CD4-positive, alpha-beta memory T cell (primary cell): ENCODE measurements at regions not wholly inside any gene's neighbourhood (a gene's known extent, or its start where the extent isn't known, plus 50 kb on each side); places are given as distances from the start of the nearest gene placed in this dataset.

Source experiments
- CTCF ChIA-PET: fragments of 350-600 bp; sonication (Branson Sonifier 250); formaldehyde crosslinking; loops from one replicate; lab custom pipeline; 2021; ENCODE audit warnings: inconsistent platforms; ENCODE audit not compliant: partially characterized antibody; lab: Charles Lee
- POLR2A ChIA-PET: fragments of 350-600 bp; sonication (Branson Sonifier 250); formaldehyde crosslinking; loops from one replicate; lab custom pipeline; 2021; ENCODE audit not compliant: partially characterized antibody; lab: Charles Lee
- DNase-seq, 5 donors: peaks; one replicate each; pipeline versions ENCODE4 v3.0.0 to v3.0.0-alpha.2; 2020 to 2022; ENCODE audit warnings: mixed read lengths in 1 of 5
- H3K27ac ChIP-seq: one replicate; pipeline ENCODE4 v1.7.0; 2013; ENCODE audit warnings: low read depth, low read length
- H3K27me3 ChIP-seq: 2 replicates; pipeline ENCODE4 v1.7.0; 2013; ENCODE audit warnings: mild to moderate bottlenecking, low read length, moderate library complexity; ENCODE audit not compliant: insufficient read depth
- H3K36me3 ChIP-seq: 2 replicates; pipeline ENCODE4 v1.7.0; 2013; ENCODE audit warnings: mild to moderate bottlenecking, low read length, moderate library complexity; ENCODE audit not compliant: insufficient read depth
- H3K4me1 ChIP-seq: 2 replicates; pipeline ENCODE4 v1.7.0; 2013; ENCODE audit warnings: mild to moderate bottlenecking, low read length, moderate library complexity; ENCODE audit not compliant: insufficient read depth
- H3K4me3 ChIP-seq, 2 donors: one replicate each; pipeline ENCODE4 v1.7.0; 2013; ENCODE audit warnings: low read length in 2 of 2, mild to moderate bottlenecking in 1 of 2
- H3K9me3 ChIP-seq, 2 donors: one replicate each; pipeline ENCODE4 v1.7.0; 2013; ENCODE audit warnings: low read length in 2 of 2, control low read depth in 1 of 2; ENCODE audit not compliant: control insufficient read depth in 1 of 2
- H3K27ac Mint-ChIP-seq, 7 donors: one replicate each; pipeline ENCODE4 v1.8.0; 2020 to 2021; ENCODE audit warnings: mixed read lengths in 7 of 7, mild to moderate bottlenecking in 6 of 7, inconsistent platforms in 3 of 7, moderate library complexity in 3 of 7
- H3K27me3 Mint-ChIP-seq, 2 donors: one replicate each; pipeline ENCODE4 v1.8.0; 2020 to 2021; ENCODE audit warnings: mixed read lengths in 2 of 2
- H3K36me3 Mint-ChIP-seq, 2 donors: one replicate each; pipeline ENCODE4 v1.8.0; 2020 to 2021; ENCODE audit warnings: mixed read lengths in 2 of 2, inconsistent platforms in 1 of 2, mild to moderate bottlenecking in 1 of 2
- H3K4me1 Mint-ChIP-seq, 4 donors: one replicate each; pipeline ENCODE4 v1.8.0; 2020 to 2021; ENCODE audit warnings: mixed read lengths in 4 of 4, mild to moderate bottlenecking in 1 of 4
- H3K4me3 Mint-ChIP-seq, 8 donors: one replicate each; pipeline ENCODE4 v1.8.0; 2020 to 2021; ENCODE audit warnings: mixed read lengths in 8 of 8, mild to moderate bottlenecking in 7 of 8, moderate library complexity in 6 of 8, inconsistent platforms in 3 of 8
- H3K9me3 Mint-ChIP-seq, 8 donors: one replicate each; pipeline ENCODE4 v1.8.0; 2020 to 2021; ENCODE audit warnings: mixed read lengths in 8 of 8, mild to moderate bottlenecking in 5 of 8, inconsistent platforms in 3 of 8, moderate library complexity in 1 of 8
- intact Hi-C: fragments of 100-400 bp; cut with micrococcal nuclease; formaldehyde crosslinking; loops from one replicate; pipeline ENCODE4 v1.15.1; 2023

- no peaks in the 10 kb centered on the region for H3K27me3 ChIP-seq
- Mint-ChIP-seq H3K27ac (no peak overlapping the region), H3K27me3 (peaks cover 4 to 9% of the 10 kb centered on the region in 2 donors), H3K4me3 (no peak overlapping the region), H3K9me3 (peaks cover 0 to 6% (median 2%) of the 10 kb centered on the region in 8 donors), H3K36me3 (no peaks in the 10 kb centered on the region), H3K4me1 (no peaks in the 10 kb centered on the region)
- no peaks in the 10 kb centered on the region for H3K36me3 ChIP-seq
- POLR2A ChIA-PET, result no interaction called here
- no peaks in the 10 kb centered on the region for H3K9me3 ChIP-seq
- intact Hi-C loops, result no loop called here
- no peak overlapping the region for H3K4me3 ChIP-seq
- no peak for DNase-seq
- no peak overlapping the region for H3K27ac ChIP-seq
- H3K4me1 ChIP-seq, result no peaks in the 10 kb centered on the region
- CTCF ChIA-PET, result no interaction called here
These were observed 327.4 kb downstream of the BUD13 start for GRCh38 chr11:116445108-116446047.

GRCh38 chr11:116442238-116442752 lies 330.5 kb downstream of the BUD13 start:
- Histone ChIP-seq H3K4me1 (no peaks in the 10 kb centered on the region), H3K27ac (no peak overlapping the region), H3K36me3 (no peaks in the 10 kb centered on the region), H3K27me3 (no peaks in the 10 kb centered on the region), H3K9me3 (no peaks in the 10 kb centered on the region), H3K4me3 (no peak overlapping the region)
- Mint-ChIP-seq H3K4me1 (no peaks in the 10 kb centered on the region), H3K36me3 (no peaks in the 10 kb centered on the region), H3K27ac (no peak overlapping the region), H3K4me3 (no peak overlapping the region), H3K9me3 (peaks cover 0 to 20% (median 8%) of the 10 kb centered on the region in 8 donors), H3K27me3 (peaks cover 7 to 11% of the 10 kb centered on the region in 2 donors)
- ChIA-PET POLR2A (no interaction called here), CTCF (no interaction called here)
- no peak for DNase-seq
- intact Hi-C loops, result no loop called here

DNA sequence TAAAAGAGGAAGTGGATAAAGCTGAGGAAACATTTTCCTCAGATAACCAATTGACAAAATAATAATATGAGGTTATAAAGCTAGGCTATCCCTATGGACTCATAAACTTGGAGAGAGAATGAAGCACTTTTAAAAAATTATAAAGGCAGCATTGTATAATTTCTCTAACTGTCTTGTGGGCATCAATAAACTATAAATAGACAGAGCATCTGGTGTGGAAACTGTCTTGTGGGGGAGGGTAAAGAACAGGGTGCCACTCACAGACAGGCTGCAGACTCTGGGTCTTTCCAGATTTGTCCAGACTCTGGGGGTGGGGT lies 333.5 kb downstream of the BUD13 start:
- no peak overlapping the region for H3K27ac Mint-ChIP-seq
- peaks cover 2 to 22% (median 8%) of the 10 kb centered on the region in 8 donors for H3K9me3 Mint-ChIP-seq
- Histone ChIP-seq H3K4me1 (no peaks in the 10 kb centered on the region), H3K4me3 (no peak overlapping the region), H3K9me3 (no peaks in the 10 kb centered on the region), H3K27ac (no peak overlapping the region), H3K36me3 (no peaks in the 10 kb centered on the region), H3K27me3 (no peaks in the 10 kb centered on the region)
- CTCF ChIA-PET, result no interaction called here
- no peak for DNase-seq
- H3K4me3 Mint-ChIP-seq, result no peak overlapping the region
- H3K4me1 Mint-ChIP-seq, result no peaks in the 10 kb centered on the region
- intact Hi-C loops, result no loop called here
- peaks cover 11 to 15% of the 10 kb centered on the region in 2 donors for H3K27me3 Mint-ChIP-seq
- H3K36me3 Mint-ChIP-seq, result no peaks in the 10 kb centered on the region
- POLR2A ChIA-PET, result no interaction called here

DNA sequence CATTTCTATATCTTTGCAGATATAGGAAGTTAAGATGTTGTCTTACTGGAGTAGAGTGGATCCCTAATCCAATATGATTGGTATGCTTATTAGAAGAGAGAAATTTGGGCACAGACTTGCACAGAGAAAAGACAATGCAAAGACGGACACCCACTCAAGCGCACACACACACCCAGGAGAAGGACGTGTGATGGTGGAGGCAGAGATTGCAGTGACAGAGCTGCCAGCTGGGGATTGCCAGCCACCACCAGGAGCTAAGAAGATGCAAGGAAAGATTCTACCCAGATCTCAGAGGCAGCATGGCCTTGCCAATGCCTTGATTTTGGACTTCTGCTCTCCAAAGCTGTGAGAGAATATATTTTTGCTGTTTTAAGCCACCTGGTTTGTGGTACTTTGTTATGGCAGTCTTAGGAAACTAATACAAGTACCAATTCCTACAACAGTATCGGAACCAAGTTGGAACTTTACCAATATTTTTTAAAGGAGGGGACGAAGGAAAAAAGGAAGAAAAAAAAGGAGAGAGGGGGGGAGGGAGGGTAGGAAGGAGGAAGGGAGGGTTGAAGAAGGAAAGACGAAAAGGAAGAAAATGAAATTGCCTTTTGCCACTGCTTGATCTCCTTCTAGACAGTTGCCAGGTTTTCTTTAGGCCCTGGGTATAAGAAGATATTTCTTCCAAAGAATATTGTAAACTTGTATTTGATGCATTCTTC lies 334.0 kb downstream of the BUD13 start:
- Histone ChIP-seq H3K27me3 (no peaks in the 10 kb centered on the region), H3K4me1 (no peaks in the 10 kb centered on the region), H3K9me3 (no peaks in the 10 kb centered on the region), H3K36me3 (no peaks in the 10 kb centered on the region), H3K4me3 (no peak overlapping the region), H3K27ac (no peak overlapping the region)
- Mint-ChIP-seq H3K27me3 (peaks cover 11 to 15% of the 10 kb centered on the region in 2 donors), H3K4me1 (no peaks in the 10 kb centered on the region), H3K36me3 (no peaks in the 10 kb centered on the region), H3K27ac (no peak overlapping the region), H3K9me3 (peaks cover 2 to 22% (median 8%) of the 10 kb centered on the region in 8 donors), H3K4me3 (no peak overlapping the region)
- ChIA-PET POLR2A (no interaction called here), CTCF (no interaction called here)
- intact Hi-C loops, result no loop called here
- no peak for DNase-seq

DNA sequence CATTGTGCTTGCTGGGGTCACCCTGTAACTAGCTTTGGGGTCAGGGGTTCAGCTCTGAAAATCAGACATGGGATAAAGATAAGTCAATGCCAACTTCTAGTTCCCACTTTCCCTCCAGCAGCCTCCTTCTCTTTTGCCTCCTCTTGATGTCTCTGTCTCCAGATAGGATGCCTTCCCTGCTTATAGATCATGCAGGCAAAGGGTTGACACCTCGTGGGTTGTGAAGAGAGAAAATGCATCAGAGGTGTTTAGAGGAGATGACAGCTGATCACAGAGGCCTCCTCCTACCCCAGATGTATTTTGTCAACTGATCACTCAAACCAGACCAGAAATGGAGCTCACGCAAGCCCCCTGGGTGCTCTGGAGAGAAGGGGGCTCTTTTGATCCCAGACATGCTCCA lies 337.8 kb downstream of the BUD13 start:
- Mint-ChIP-seq H3K27me3 (peaks cover 9 to 12% of the 10 kb centered on the region in 2 donors), H3K27ac (no peak overlapping the region), H3K9me3 (peaks cover 2 to 16% (median 4%) of the 10 kb centered on the region in 8 donors), H3K4me1 (no peaks in the 10 kb centered on the region), H3K4me3 (no peak overlapping the region), H3K36me3 (no peaks in the 10 kb centered on the region)
- no peaks in the 10 kb centered on the region for H3K27me3 ChIP-seq
- H3K9me3 ChIP-seq, result no peaks in the 10 kb centered on the region
- CTCF ChIA-PET, result no interaction called here
- no peak overlapping the region for H3K27ac ChIP-seq
- no peaks in the 10 kb centered on the region for H3K36me3 ChIP-seq
- POLR2A ChIA-PET, result no interaction called here
- DNase-seq, result no peak
- no peak overlapping the region for H3K4me3 ChIP-seq
- H3K4me1 ChIP-seq, result no peaks in the 10 kb centered on the region
- intact Hi-C loops, result no loop called here

- no peak overlapping the region for H3K27ac Mint-ChIP-seq
- no peak for DNase-seq
- intact Hi-C loops, result no loop called here
These were observed 340.5 kb downstream of the BUD13 start for GRCh38 chr11:116432301-116432700.

GRCh38 chr11:116431842-116432241 lies 340.9 kb downstream of the BUD13 start:
- H3K9me3 Mint-ChIP-seq, result peaks cover 0 to 3% (median 0%) of the 10 kb centered on the region in 8 donors
- CTCF ChIA-PET, result no interaction called here
- H3K27ac Mint-ChIP-seq, result no peak overlapping the region
- intact Hi-C loops, result no loop called here
- no peaks in the 10 kb centered on the region for H3K36me3 ChIP-seq
- H3K36me3 Mint-ChIP-seq, result no peaks in the 10 kb centered on the region
- POLR2A ChIA-PET, result no interaction called here
- H3K9me3 ChIP-seq, result no peaks in the 10 kb centered on the region
- no peak overlapping the region for H3K4me3 ChIP-seq
- H3K27ac ChIP-seq, result no peak overlapping the region
- H3K27me3 Mint-ChIP-seq, result peaks cover 9 to 15% of the 10 kb centered on the region in 2 donors
- H3K4me1 ChIP-seq, result no peaks in the 10 kb centered on the region
- no peaks in the 10 kb centered on the region for H3K27me3 ChIP-seq
- no peaks in the 10 kb centered on the region for H3K4me1 Mint-ChIP-seq
- no peak for DNase-seq
- no peak overlapping the region for H3K4me3 Mint-ChIP-seq

More at GRCh38 chr11:116432301-116432700, 340.5 kb downstream of the BUD13 start:
- POLR2A ChIA-PET, result no interaction called here
- H3K36me3 Mint-ChIP-seq, result no peaks in the 10 kb centered on the region
- no peak overlapping the region for H3K27ac ChIP-seq
- no peaks in the 10 kb centered on the region for H3K36me3 ChIP-seq
- H3K27me3 Mint-ChIP-seq, result peaks cover 9 to 16% of the 10 kb centered on the region in 2 donors
- no peak overlapping the region for H3K4me3 Mint-ChIP-seq
- no peaks in the 10 kb centered on the region for H3K9me3 ChIP-seq
- CTCF ChIA-PET, result no interaction called here
- H3K4me1 Mint-ChIP-seq, result no peaks in the 10 kb centered on the region
- H3K27me3 ChIP-seq, result no peaks in the 10 kb centered on the region
- no peak overlapping the region for H3K4me3 ChIP-seq
- H3K9me3 Mint-ChIP-seq, result peaks cover 0 to 3% (median under 1%) of the 10 kb centered on the region in 8 donors
- no peaks in the 10 kb centered on the region for H3K4me1 ChIP-seq
